IPS-15b (cell line): ENCODE measurements at regions not wholly inside any gene's neighbourhood (a gene's known extent, or its start where the extent isn't known, plus 50 kb on each side); places are given as distances from the start of the nearest gene placed in this dataset.
A peak's percentile ranks its signal among the peaks of the same experiment; 100 is the strongest.

Experiments used
- H3K27me3 ChIP-seq: one replicate; pipeline ENCODE4 v1.6.1; 2013; ENCODE audit warnings: low read length; ENCODE audit not compliant: control insufficient read depth, insufficient read depth
- H3K36me3 ChIP-seq: one replicate; pipeline ENCODE4 v1.6.1; 2013; ENCODE audit warnings: low read length; ENCODE audit not compliant: control insufficient read depth, insufficient read depth
- H3K4me1 ChIP-seq: one replicate; pipeline ENCODE4 v1.6.1; 2013; ENCODE audit warnings: mild to moderate bottlenecking, low read length; ENCODE audit not compliant: control insufficient read depth, insufficient read depth
- H3K4me3 ChIP-seq: one replicate; pipeline ENCODE4 v1.5.1; 2013; ENCODE audit warnings: low read depth, low read length
- H3K9ac ChIP-seq: one replicate; pipeline ENCODE4 v1.6.1; 2013; ENCODE audit warnings: low read depth, mild to moderate bottlenecking, low read length
- H3K9me3 ChIP-seq: one replicate; pipeline ENCODE4 v1.6.1; 2013; ENCODE audit warnings: mild to moderate bottlenecking, low read length; ENCODE audit not compliant: control insufficient read depth, insufficient read depth

GRCh38 chr9:2281803-2282185, 266.6 kb downstream of the SMARCA2 start:
- H3K36me3 ChIP-seq = no peaks in the 10 kb centered on the region
- peak overlapping the region; percentile 47 for H3K9ac ChIP-seq
- H3K9me3 ChIP-seq = no peaks in the 10 kb centered on the region
- H3K4me1 ChIP-seq = peaks cover 30% of the 10 kb centered on the region
- no peak overlapping the region for H3K4me3 ChIP-seq
- H3K27me3 ChIP-seq = no peaks in the 10 kb centered on the region

- no peaks in the 10 kb centered on the region for H3K36me3 ChIP-seq
These were observed 269.6 kb downstream of the SMARCA2 start for GRCh38 chr9:2284770-2285169.

DNA sequence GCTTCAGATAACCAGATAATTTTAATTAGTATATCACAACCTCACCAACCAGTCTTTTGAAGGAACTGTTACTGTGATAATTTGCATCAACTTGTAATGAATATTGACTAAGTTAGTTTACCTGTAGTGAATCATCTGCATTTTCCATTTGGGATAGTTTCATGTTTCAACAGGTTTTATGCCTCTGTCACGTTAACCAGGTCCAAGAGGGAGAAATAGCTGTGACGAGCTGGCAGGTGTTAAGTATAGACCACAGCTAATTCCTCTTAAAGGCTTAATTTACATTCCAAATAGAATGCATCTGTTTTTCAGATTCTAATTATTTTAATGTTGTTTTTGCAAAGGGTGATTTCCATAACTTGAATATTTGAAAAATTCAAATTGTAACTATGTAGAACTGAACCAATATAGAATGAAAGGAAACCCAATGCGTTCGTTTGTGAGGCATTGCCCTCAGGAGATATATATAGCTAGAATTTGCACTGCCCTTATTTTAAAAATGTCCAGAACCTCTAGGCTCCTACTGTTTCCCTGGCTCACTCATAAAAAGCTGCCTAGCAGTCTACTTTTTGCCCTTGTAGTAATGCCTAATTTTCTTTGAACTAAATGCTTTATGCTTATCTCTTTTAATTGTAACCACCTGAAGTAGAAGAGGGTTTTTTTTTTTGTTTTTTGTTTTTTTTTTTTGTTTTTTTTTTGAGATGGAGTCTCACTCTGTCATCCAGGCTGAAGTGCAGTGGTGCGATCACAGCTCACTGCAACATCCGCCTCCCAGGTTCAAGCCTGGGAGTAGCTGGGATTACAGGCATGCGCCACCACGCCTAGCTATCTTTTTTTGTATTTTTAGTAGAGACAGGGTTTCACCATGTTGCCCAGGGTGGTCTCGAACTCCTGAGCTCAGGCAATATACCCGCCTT, 270.5 kb downstream of the SMARCA2 start:
- peaks cover 28% of the 10 kb centered on the region for H3K4me1 ChIP-seq
- H3K36me3 ChIP-seq = no peaks in the 10 kb centered on the region
- H3K27me3 ChIP-seq = no peaks in the 10 kb centered on the region
- no peak overlapping the region for H3K9ac ChIP-seq
- H3K4me3 ChIP-seq = no peak overlapping the region
- no peaks in the 10 kb centered on the region for H3K9me3 ChIP-seq

More at GRCh38 chr9:2284770-2285169, 269.6 kb downstream of the SMARCA2 start:
- H3K4me3 ChIP-seq = no peak overlapping the region
- H3K27me3 ChIP-seq = no peaks in the 10 kb centered on the region
- H3K4me1 ChIP-seq = peaks cover 30% of the 10 kb centered on the region
- no peak overlapping the region for H3K9ac ChIP-seq
- no peaks in the 10 kb centered on the region for H3K9me3 ChIP-seq

- no peaks in the 10 kb centered on the region for H3K27me3 ChIP-seq
- peaks cover 25% of the 10 kb centered on the region for H3K4me1 ChIP-seq
- no peaks in the 10 kb centered on the region for H3K9me3 ChIP-seq
- H3K36me3 ChIP-seq = no peaks in the 10 kb centered on the region
- H3K9ac ChIP-seq = no peak overlapping the region
- no peak overlapping the region for H3K4me3 ChIP-seq
These were observed 271.2 kb downstream of the SMARCA2 start for GRCh38 chr9:2286333-2286705.

DNA sequence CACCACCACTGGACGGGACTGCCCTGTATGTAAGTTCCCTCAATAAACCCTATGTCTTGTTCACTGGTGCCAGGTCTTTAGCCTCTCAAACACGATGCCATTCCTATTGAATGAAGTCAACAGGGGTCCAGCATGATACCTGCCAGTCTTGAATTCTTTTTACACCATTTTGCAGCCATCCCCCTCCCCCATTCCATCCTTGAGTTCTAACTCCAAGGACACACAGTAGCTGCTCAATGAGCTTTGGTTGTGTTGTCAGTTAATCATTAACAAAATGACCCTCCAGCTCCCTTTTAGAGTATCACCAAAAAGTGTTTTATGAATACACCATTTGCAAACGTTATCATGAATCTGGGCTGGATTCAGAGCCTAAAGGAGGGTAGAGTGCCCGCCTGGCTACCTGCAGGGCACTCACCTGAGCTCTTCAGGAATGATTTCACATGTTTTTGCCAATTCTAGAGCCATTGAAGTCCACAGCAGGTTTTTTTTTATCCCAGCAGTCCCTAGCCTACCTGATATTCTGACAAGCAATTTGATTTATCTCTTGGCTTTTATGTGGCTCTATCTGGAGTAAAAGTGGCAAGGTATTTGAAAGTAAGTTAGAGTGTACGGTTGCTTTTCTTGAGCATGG, 271.8 kb downstream of the SMARCA2 start:
- Histone ChIP-seq H3K27me3 (no peaks in the 10 kb centered on the region), H3K9me3 (no peaks in the 10 kb centered on the region), H3K9ac (no peak overlapping the region), H3K4me3 (no peak overlapping the region), H3K36me3 (no peaks in the 10 kb centered on the region), H3K4me1 (peaks cover 23% of the 10 kb centered on the region)

DNA sequence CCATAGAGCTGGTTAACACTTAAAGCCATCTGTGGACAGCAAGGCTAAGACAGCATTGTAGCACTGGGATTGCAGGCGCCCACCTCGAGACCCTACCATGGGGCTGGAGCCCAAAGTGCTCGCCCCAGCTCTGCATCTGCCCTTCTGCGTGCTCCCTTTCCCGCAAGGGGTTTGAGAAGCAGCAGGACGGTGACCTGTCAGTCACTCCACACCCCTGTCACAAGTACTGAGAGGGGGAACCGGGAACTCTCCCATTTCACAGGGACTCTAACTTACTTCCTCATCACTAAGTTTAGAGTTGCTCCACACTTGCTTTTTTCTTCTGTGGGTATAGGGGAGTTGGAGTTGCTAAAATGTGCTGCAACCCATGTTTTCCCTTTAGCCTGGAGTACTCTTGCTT, 273.2 kb downstream of the SMARCA2 start:
- H3K27me3 ChIP-seq = no peaks in the 10 kb centered on the region
- peaks cover 15% of the 10 kb centered on the region for H3K4me1 ChIP-seq
- no peak overlapping the region for H3K9ac ChIP-seq
- H3K9me3 ChIP-seq = no peaks in the 10 kb centered on the region
- H3K4me3 ChIP-seq = no peak overlapping the region
- H3K36me3 ChIP-seq = no peaks in the 10 kb centered on the region

- Histone ChIP-seq H3K36me3 (no peaks in the 10 kb centered on the region), H3K4me3 (no peak overlapping the region)
These were observed 274.1 kb downstream of the SMARCA2 start for GRCh38 chr9:2289263-2289662.

DNA sequence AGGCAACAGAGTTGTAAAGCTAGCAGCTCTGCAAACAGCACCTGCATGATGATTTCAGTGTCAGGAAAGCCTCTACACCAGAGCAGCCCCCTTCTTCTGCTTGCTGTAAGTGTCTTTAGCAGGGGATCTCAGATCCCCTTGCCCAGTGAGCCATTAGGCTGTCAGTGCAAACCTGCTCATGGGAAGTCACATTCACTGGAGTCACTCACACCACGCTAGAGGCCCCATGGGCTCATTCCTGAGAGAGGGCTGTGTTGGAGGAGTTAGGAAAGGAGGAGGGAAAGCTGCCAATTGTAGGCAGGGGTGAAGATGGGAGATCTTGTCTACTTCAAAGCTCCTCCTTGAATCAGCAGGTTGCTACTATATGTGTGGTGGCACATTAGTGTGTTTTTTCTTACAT, 275.2 kb downstream of the SMARCA2 start:
- Histone ChIP-seq H3K9ac (no peak overlapping the region), H3K4me1 (peaks cover 5% of the 10 kb centered on the region), H3K9me3 (peaks cover 2% of the 10 kb centered on the region), H3K4me3 (no peak overlapping the region), H3K27me3 (no peaks in the 10 kb centered on the region), H3K36me3 (no peaks in the 10 kb centered on the region)

More at GRCh38 chr9:2289263-2289662, 274.1 kb downstream of the SMARCA2 start:
- Histone ChIP-seq H3K27me3 (no peaks in the 10 kb centered on the region), H3K4me1 (peaks cover 9% of the 10 kb centered on the region), H3K9ac (no peak overlapping the region), H3K9me3 (no peaks in the 10 kb centered on the region)

DNA sequence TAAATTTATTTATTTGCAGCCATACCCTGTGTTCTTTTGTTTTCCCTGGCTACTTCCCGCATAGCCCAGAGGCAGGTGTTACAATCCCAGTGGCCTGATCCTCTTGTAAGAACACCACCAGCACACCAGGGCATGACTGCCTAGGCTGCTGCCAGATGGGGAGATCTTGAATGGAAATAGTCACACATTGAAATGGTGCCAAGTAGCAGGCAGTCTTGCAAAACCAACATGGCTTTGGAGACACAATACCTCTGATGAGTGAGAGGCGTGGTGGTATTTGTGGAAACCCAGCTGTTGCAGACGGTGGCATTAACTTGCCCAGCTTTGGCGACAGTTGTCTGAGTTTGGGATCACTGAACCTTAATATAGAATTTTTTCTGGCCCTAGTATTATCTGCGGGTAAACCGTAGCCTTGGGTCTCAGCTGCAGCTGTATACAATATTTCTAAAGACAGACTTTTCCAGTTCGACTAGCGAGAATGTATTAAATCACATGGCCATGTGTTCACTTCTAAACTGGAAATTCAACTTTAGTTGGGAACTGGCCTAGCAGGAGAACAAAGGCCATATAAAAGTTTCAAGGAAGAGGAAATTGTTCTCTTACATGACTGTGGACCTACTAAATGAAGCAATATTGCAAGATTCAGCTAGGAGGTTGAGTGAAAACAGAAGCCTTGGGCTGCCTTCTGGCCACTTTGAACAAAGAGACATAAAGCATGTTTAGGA, 277.0 kb downstream of the SMARCA2 start:
- Histone ChIP-seq H3K4me3 (no peak overlapping the region), H3K9ac (no peak overlapping the region), H3K4me1 (no peaks in the 10 kb centered on the region), H3K27me3 (no peaks in the 10 kb centered on the region), H3K36me3 (no peaks in the 10 kb centered on the region), H3K9me3 (peaks cover 5% of the 10 kb centered on the region)

DNA sequence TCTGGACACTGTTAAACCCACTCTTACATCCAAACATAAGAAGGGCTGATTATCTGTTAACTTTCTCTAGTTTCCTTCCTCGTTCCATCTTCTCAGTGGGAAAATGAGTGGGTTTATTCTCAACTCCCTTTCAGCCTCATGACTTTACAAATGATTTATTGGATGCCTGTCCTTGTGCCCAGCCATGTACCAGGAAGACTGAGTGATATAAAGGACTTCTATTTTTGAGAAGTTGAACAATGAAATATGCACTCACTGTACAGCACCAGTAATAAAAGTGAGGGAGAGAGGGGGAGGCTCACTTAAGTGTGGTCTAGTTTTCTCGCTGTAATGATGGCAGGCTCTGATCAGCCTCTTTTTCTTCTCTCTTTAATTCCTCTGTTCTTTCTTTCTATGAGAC, 277.6 kb downstream of the SMARCA2 start:
- H3K4me1 ChIP-seq = no peaks in the 10 kb centered on the region

DNA sequence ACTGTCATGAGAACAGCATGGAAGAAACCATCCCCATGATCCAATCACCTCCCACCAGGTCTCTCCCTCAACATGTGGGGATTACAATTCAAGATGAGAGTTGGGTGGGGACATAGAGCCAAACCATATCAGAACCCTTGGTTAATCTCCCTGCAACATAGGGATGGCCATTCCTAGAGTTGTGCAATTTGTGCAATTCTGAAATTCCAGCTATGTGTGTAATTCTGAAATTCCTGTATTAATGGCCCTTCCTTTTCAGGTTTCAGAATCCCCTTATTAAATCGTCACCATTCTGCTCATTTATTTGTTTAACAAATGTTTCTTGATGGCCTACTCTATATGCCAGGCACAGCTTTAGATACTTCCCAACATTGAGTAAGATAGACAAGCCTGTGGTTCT, 282.6 kb downstream of the SMARCA2 start:
- Histone ChIP-seq H3K36me3 (no peaks in the 10 kb centered on the region), H3K4me3 (no peak overlapping the region), H3K9me3 (peaks cover 5% of the 10 kb centered on the region), H3K27me3 (no peaks in the 10 kb centered on the region), H3K9ac (no peak overlapping the region), H3K4me1 (no peaks in the 10 kb centered on the region)

More for the DNA sequence above, 277.6 kb downstream of the SMARCA2 start:
- Histone ChIP-seq H3K4me3 (no peak overlapping the region), H3K9me3 (peaks cover 5% of the 10 kb centered on the region), H3K9ac (no peak overlapping the region), H3K27me3 (no peaks in the 10 kb centered on the region), H3K36me3 (no peaks in the 10 kb centered on the region)
